ENCODE measurements at regions not wholly inside any gene's neighbourhood (a gene's known extent, or its start where the extent isn't known, plus 50 kb on each side); places are given as distances from the start of the nearest gene placed in this dataset.

GRCh38 chr1:199064971-199065370 is 426.1 kb downstream of the PTPRC start:
- FAIRE-seq, result no peak
- Histone ChIP-seq H3K4me1 (no peaks in the 10 kb centered on the region), H3K36me3 (no peaks in the 10 kb centered on the region), H3K4me3 (no peak overlapping the region), H3K27ac (no peak overlapping the region), H3K9me3 (no peaks in the 10 kb centered on the region), H3K27me3 (no peaks in the 10 kb centered on the region)
- 85 to 89% methylated on average over 1 of the region's 1 CpG for WGBS, 2 donors
- no peak for DNase-seq
- TF ChIP-seq CTCF (IDR thresholded peaks at IDR 0.05), result no peak
- intact Hi-C loops (cut with DNase I), result no loop called here
- ATAC-seq, result no peak

GRCh38 chr1:199067483-199067882 is 428.6 kb downstream of the PTPRC start:
- intact Hi-C loops (cut with DNase I), result no loop called here
- Histone ChIP-seq H3K9me3 (no peaks in the 10 kb centered on the region), H3K27me3 (no peaks in the 10 kb centered on the region), H3K27ac (no peak overlapping the region), H3K4me1 (no peaks in the 10 kb centered on the region), H3K36me3 (no peaks in the 10 kb centered on the region), H3K4me3 (no peak overlapping the region)
- FAIRE-seq (no peak), ATAC-seq (no peak), DNase-seq (no peak)
- WGBS, 2 donors, result 91 to 95% methylated on average over 2 of the region's 2 CpGs
- TF ChIP-seq CTCF (IDR thresholded peaks at IDR 0.05), result no peak

- intact Hi-C loops (cut with DNase I), result no loop called here
- DNase-seq, result no peak
- no peaks in the 10 kb centered on the region for H3K9me3 ChIP-seq
- ATAC-seq, result no peak
- TF ChIP-seq CTCF (IDR thresholded peaks at IDR 0.05), result no peak
- H3K4me3 ChIP-seq, result no peak overlapping the region
- H3K4me1 ChIP-seq, result no peaks in the 10 kb centered on the region
- H3K27me3 ChIP-seq, result no peaks in the 10 kb centered on the region
- H3K27ac ChIP-seq, result no peak overlapping the region
- no peaks in the 10 kb centered on the region for H3K36me3 ChIP-seq
- peak; percentile 17 for FAIRE-seq
- WGBS, 2 donors, result 71 to 91% methylated on average over 2 of the region's 2 CpGs
These were observed 432.2 kb downstream of the PTPRC start for GRCh38 chr1:199071080-199071479.

GRCh38 chr1:199073166-199073565 is 434.3 kb downstream of the PTPRC start:
- FAIRE-seq, result no peak
- TF ChIP-seq CTCF (IDR thresholded peaks at IDR 0.05), result no peak
- H3K27me3 ChIP-seq, result no peaks in the 10 kb centered on the region
- intact Hi-C loops (cut with DNase I), result no loop called here
- ATAC-seq, result no peak
- no peak overlapping the region for H3K27ac ChIP-seq
- no peak for DNase-seq
- 71 to 80% methylated on average over 1 of the region's 1 CpG for WGBS, 2 donors
- H3K9me3 ChIP-seq, result no peaks in the 10 kb centered on the region
- no peaks in the 10 kb centered on the region for H3K4me1 ChIP-seq
- no peak overlapping the region for H3K4me3 ChIP-seq
- H3K36me3 ChIP-seq, result no peaks in the 10 kb centered on the region

GRCh38 chr1:199075792-199076191 is 437.0 kb downstream of the PTPRC start:
- TF ChIP-seq CTCF (IDR thresholded peaks at IDR 0.05), result no peak
- no peak for ATAC-seq

More at GRCh38 chr1:199075792-199076191, 437.0 kb downstream of the PTPRC start:
- Histone ChIP-seq H3K4me1 (no peaks in the 10 kb centered on the region), H3K27ac (no peak overlapping the region), H3K4me3 (no peak overlapping the region), H3K27me3 (no peaks in the 10 kb centered on the region), H3K36me3 (no peaks in the 10 kb centered on the region), H3K9me3 (no peaks in the 10 kb centered on the region)
- no peak for FAIRE-seq
- WGBS, 2 donors, result 52 to 67% methylated on average over 2 of the region's 2 CpGs
- no peak for DNase-seq
- intact Hi-C loops (cut with DNase I), result no loop called here
